Natural killer cell (primary cell): ENCODE measurements at regions not wholly inside any gene's neighbourhood (a gene's known extent, or its start where the extent isn't known, plus 50 kb on each side); places are given as distances from the start of the nearest gene placed in this dataset.
"Not testable (repeated sequence)": the region's sequence is repeated elsewhere in the genome, so short reads cannot be mapped to it uniquely, and the experiment has no call there.

Experiments used
- ATAC-seq, 3 donors: fragments of 150-1000 bp in 2 of 3; fragments of 200-7000 bp in 1 of 3; cut with Tn5 transposase; 1 replicate in 1 of 3; 2 replicates in 2 of 3; pipeline ENCODE4 v1.10.0; 2021; ENCODE audit warnings: mild to moderate bottlenecking in 2 of 3, moderate library complexity in 2 of 3
- DNase-seq, 2 donors: peaks; one replicate each; pipeline versions ENCODE4 v3.0.0 to v3.0.0-alpha.2; 2013 to 2021; ENCODE audit warnings: mixed read lengths in 1 of 2
- H3K27ac ChIP-seq: one replicate; pipeline ENCODE4 v1.5.1; 2013; ENCODE audit warnings: mild to moderate bottlenecking, low read length
- H3K27me3 ChIP-seq: one replicate; pipeline ENCODE4 v1.6.1; 2013; ENCODE audit warnings: low read length; ENCODE audit not compliant: control insufficient read depth, insufficient read depth
- H3K36me3 ChIP-seq: one replicate; pipeline ENCODE4 v1.6.1; 2013; ENCODE audit warnings: low read length; ENCODE audit not compliant: control insufficient read depth, insufficient read depth
- H3K4me1 ChIP-seq: one replicate; pipeline ENCODE4 v1.6.1; 2013; ENCODE audit warnings: low read length; ENCODE audit not compliant: control insufficient read depth, insufficient read depth
- H3K4me3 ChIP-seq: one replicate; pipeline ENCODE4 v1.5.1; 2013; ENCODE audit warnings: low read length
- H3K9me3 ChIP-seq: one replicate; pipeline ENCODE4 v1.6.1; 2013; ENCODE audit warnings: low read length; ENCODE audit not compliant: control insufficient read depth, insufficient read depth
- H3K27ac Mint-ChIP-seq, 2 donors: one replicate each; pipeline ENCODE4 v1.8.0; 2022; ENCODE audit warnings: mild to moderate bottlenecking in 2 of 2, mixed read lengths in 2 of 2, moderate library complexity in 1 of 2
- H3K27me3 Mint-ChIP-seq, 2 donors: one replicate each; pipeline ENCODE4 v1.8.0; 2022; ENCODE audit warnings: low read depth in 2 of 2, mixed read lengths in 2 of 2
- H3K36me3 Mint-ChIP-seq: one replicate; pipeline ENCODE4 v1.8.0; 2022; ENCODE audit warnings: mixed read lengths
- H3K4me1 Mint-ChIP-seq, 2 donors: one replicate each; pipeline ENCODE4 v1.8.0; 2022; ENCODE audit warnings: mixed read lengths in 2 of 2
- H3K4me3 Mint-ChIP-seq: one replicate; pipeline ENCODE4 v1.8.0; 2022; ENCODE audit warnings: mild to moderate bottlenecking, moderate library complexity, mixed read lengths
- H3K9me3 Mint-ChIP-seq, 2 donors: one replicate each; pipeline ENCODE4 v1.8.0; 2022; ENCODE audit warnings: mixed read lengths in 2 of 2
- CTCF ChIP-seq: fragments of 200-600 bp; IDR thresholded peaks from one replicate; pipeline ENCODE4 v1.8.0; 2022; ENCODE audit warnings: antibody characterized with exemption
- WGBS: methylation state at CpG from one replicate; pipeline ENCODE4 v1.1.7; 2013; ENCODE audit warnings: missing lambda C conversion rate; ENCODE audit not compliant: insufficient coverage; 5-methylcytosine and 5-hydroxymethylcytosine counted together
- intact Hi-C: fragments of 100-400 bp; cut with micrococcal nuclease; formaldehyde crosslinking; loops from one replicate; pipeline ENCODE4 v1.14.2; 2022

DNA sequence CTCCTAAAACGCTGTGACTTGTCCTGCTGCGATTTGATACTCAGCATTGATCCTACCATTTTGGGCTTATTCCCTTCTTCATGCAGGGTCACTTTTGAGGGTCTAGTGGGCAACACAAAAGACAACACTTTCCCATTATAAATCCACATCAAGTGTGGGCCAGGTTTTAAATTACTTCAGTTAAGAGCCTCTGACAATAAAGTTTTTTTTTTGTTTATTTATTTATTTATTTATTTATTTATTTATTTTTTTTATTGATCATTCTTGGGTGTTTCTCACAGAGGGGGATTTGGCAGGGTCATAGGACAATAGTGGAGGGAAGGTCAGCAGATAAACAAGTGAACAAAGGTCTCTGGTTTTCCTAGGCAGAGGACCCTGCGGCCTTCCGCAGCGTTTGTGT is 176.2 kb upstream of the FBXL17 start:
- H3K27me3 Mint-ChIP-seq, H3K36me3 ChIP-seq, H3K27me3 ChIP-seq, H3K9me3 Mint-ChIP-seq, DNase-seq, H3K36me3 Mint-ChIP-seq, H3K4me3 Mint-ChIP-seq, H3K9me3 ChIP-seq, H3K4me3 ChIP-seq, H3K4me1 ChIP-seq, H3K4me1 Mint-ChIP-seq, H3K27ac Mint-ChIP-seq, H3K27ac ChIP-seq, ATAC-seq, intact Hi-C loops: not testable (repeated sequence)
- whole genome bisulfite sequencing, result 98% methylated on average over 2 of the region's 5 CpGs

- Mint-ChIP-seq H3K27ac (no peak overlapping the region), H3K4me3 (no peak overlapping the region), H3K4me1 (no peaks in the 10 kb centered on the region), H3K9me3 (no peaks in the 10 kb centered on the region), H3K36me3 (no peaks in the 10 kb centered on the region), H3K27me3 (peaks cover 0 to under 1% of the 10 kb centered on the region in 2 donors)
- Histone ChIP-seq H3K4me3 (no peak overlapping the region), H3K27ac (no peak overlapping the region), H3K27me3 (no peaks in the 10 kb centered on the region), H3K9me3 (no peaks in the 10 kb centered on the region), H3K36me3 (no peaks in the 10 kb centered on the region), H3K4me1 (no peaks in the 10 kb centered on the region)
- DNase-seq, result no peak
- intact Hi-C loops, result no loop called here
- no peak for TF ChIP-seq CTCF
- WGBS, result 74% methylated on average over 2 of the region's 2 CpGs
- ATAC-seq, result no peak
Observed at GRCh38 chr5:108557686-108558085, 175.8 kb upstream of the FBXL17 start.

- Mint-ChIP-seq H3K9me3 (no peaks in the 10 kb centered on the region), H3K4me3 (no peak overlapping the region), H3K27ac (no peak overlapping the region), H3K36me3 (no peaks in the 10 kb centered on the region), H3K27me3 (peaks cover 0 to 3% of the 10 kb centered on the region in 2 donors), H3K4me1 (no peaks in the 10 kb centered on the region)
- Histone ChIP-seq H3K27ac (no peak overlapping the region), H3K4me1 (no peaks in the 10 kb centered on the region), H3K4me3 (no peak overlapping the region), H3K9me3 (no peaks in the 10 kb centered on the region), H3K27me3 (no peaks in the 10 kb centered on the region), H3K36me3 (no peaks in the 10 kb centered on the region)
- intact Hi-C loops, result no loop called here
- TF ChIP-seq CTCF, result no peak
- DNase-seq (no peak), ATAC-seq (no peak)
- 90% methylated on average over 5 of the region's 5 CpGs for WGBS
Observed at GRCh38 chr5:108556441-108557145, 174.7 kb upstream of the FBXL17 start.

DNA sequence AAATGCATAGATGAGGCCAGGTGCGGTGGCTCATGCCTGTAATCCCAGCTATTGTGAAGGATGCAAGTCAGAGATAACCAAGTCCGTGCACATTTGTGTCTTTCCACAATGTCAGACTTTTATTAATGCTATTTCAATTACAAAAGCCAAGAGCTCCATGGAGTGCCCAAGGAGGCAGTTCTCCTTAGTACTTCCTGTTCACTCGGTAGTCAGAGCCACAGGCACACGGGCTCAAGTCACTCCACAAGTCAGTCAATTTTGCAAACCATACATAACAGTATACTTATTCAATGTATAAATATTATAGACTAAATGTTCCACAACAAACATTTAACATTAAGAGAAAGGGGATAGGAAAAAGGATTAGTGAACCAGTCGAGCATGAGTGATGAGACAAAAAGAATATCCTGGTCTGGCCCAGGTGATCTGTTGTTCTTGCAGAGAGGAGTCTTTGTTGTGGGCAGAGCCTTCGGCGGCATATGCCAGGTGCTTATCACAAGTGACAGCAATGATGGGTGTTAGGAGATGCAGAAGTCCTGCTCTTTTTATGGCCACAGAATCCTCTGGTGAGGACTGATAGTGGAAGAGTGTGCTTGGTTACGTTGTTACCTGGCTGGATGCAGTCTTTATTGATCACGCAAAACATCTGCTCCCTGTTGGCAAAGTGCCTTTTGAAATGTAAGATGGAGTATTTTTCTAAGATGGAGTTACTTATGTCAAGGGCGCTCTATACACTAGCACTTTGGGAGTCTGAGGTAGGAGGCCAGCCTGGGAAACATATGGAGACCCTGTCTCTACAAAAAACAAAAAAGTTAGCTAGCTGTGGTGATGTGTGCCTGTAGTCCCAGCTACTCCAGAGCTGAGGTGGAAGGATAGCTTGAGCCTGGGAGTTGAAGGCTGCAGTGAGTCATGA is 167.0 kb upstream of the FBXL17 start:
- WGBS, result 73% methylated on average over 9 of the region's 10 CpGs

More for the DNA sequence above, 167.0 kb upstream of the FBXL17 start:
- no peaks in the 10 kb centered on the region for H3K36me3 Mint-ChIP-seq
- no peaks in the 10 kb centered on the region for H3K4me1 ChIP-seq
- no peak overlapping the region for H3K27ac ChIP-seq
- no peaks in the 10 kb centered on the region for H3K9me3 Mint-ChIP-seq
- H3K27me3 Mint-ChIP-seq, result peaks cover 0 to 12% of the 10 kb centered on the region in 2 donors
- ATAC-seq (no peak), DNase-seq (no peak)
- no peak overlapping the region for H3K27ac Mint-ChIP-seq
- no peaks in the 10 kb centered on the region for H3K27me3 ChIP-seq
- intact Hi-C loops, result no loop called here
- no peak for TF ChIP-seq CTCF
- H3K36me3 ChIP-seq, result no peaks in the 10 kb centered on the region
- no peak overlapping the region for H3K4me3 ChIP-seq
- H3K9me3 ChIP-seq, result no peaks in the 10 kb centered on the region
- H3K4me1 Mint-ChIP-seq, result no peaks in the 10 kb centered on the region
- H3K4me3 Mint-ChIP-seq, result no peak overlapping the region
